ENCODE measurements at regions not wholly inside any gene's neighbourhood (a gene's known extent, or its start where the extent isn't known, plus 50 kb on each side); places are given as distances from the start of the nearest gene placed in this dataset.

GRCh38 chr5:26339576-26339975 lies 698.8 kb downstream of the CDH9 start:
- Mint-ChIP-seq H3K4me1 (ENCODE audit: low read depth, unreplicated experiment) (no peaks in the 10 kb centered on the region), H3K27me3 (ENCODE audit: low read depth, unreplicated experiment) (no peaks in the 10 kb centered on the region), H3K27ac (ENCODE audit: unreplicated experiment) (no peak overlapping the region), H3K36me3 (ENCODE audit: low read depth, unreplicated experiment) (no peaks in the 10 kb centered on the region), H3K9me3 (ENCODE audit: unreplicated experiment) (peaks cover 4% of the 10 kb centered on the region), H3K4me3 (ENCODE audit: unreplicated experiment) (no peak overlapping the region)
- no peaks in the 10 kb centered on the region for H3K27me3 ChIP-seq (ENCODE audit: insufficient read depth, low read length)
- FAIRE-seq (no peak), DNase-seq (ENCODE audit: low read depth) (no peak)
- H3K36me3 ChIP-seq (ENCODE audit: insufficient read depth, low read length) = no peaks in the 10 kb centered on the region
- no peak overlapping the region for H3K4me2 ChIP-seq (ENCODE audit: low read length)
- H3K9ac ChIP-seq (ENCODE audit: low read length) = no peak overlapping the region
- H3K9me3 ChIP-seq (ENCODE audit: insufficient read depth, low read depth, low read length) = no peaks in the 10 kb centered on the region
- H3K4me1 ChIP-seq (ENCODE audit: insufficient read depth, low read length) = no peaks in the 10 kb centered on the region
- H3K4me3 ChIP-seq (ENCODE audit: insufficient read depth, low read depth, low read length) = no peak overlapping the region
- no peaks in the 10 kb centered on the region for H4K20me1 ChIP-seq (ENCODE audit: insufficient read depth, low read length)
- H2AFZ ChIP-seq (ENCODE audit: low read depth, low read length) = no peak overlapping the region
- H3K79me2 ChIP-seq (ENCODE audit: insufficient read depth, low read length) = no peaks in the 10 kb centered on the region
- TF ChIP-seq CTCF (IDR thresholded peaks at IDR 0.05; ENCODE audit: insufficient read depth, low read depth, low read length) = no peak
- TF ChIP-seq EZH2 (IDR thresholded peaks at IDR 0.05; ENCODE audit: insufficient read depth, low read length) = no peak
- no peak overlapping the region for H3K27ac ChIP-seq (ENCODE audit: low read depth, low read length)

- no peaks in the 10 kb centered on the region for H3K4me1 ChIP-seq (ENCODE audit: insufficient read depth, low read length)
- FAIRE-seq (no peak), DNase-seq (ENCODE audit: low read depth) (no peak)
- H3K79me2 ChIP-seq (ENCODE audit: insufficient read depth, low read length) = no peaks in the 10 kb centered on the region
- H3K4me2 ChIP-seq (ENCODE audit: low read length) = no peak overlapping the region
- H3K27ac Mint-ChIP-seq (ENCODE audit: unreplicated experiment) = no peak overlapping the region
- no peaks in the 10 kb centered on the region for H3K27me3 Mint-ChIP-seq (ENCODE audit: low read depth, unreplicated experiment)
- H3K9me3 Mint-ChIP-seq (ENCODE audit: unreplicated experiment) = no peaks in the 10 kb centered on the region
- H3K4me1 Mint-ChIP-seq (ENCODE audit: low read depth, unreplicated experiment) = no peaks in the 10 kb centered on the region
- no peak overlapping the region for H3K4me3 Mint-ChIP-seq (ENCODE audit: unreplicated experiment)
- no peaks in the 10 kb centered on the region for H4K20me1 ChIP-seq (ENCODE audit: insufficient read depth, low read length)
- no peak overlapping the region for H3K27ac ChIP-seq (ENCODE audit: low read depth, low read length)
- TF ChIP-seq EZH2 (IDR thresholded peaks at IDR 0.05; ENCODE audit: insufficient read depth, low read length) (no peak), CTCF (IDR thresholded peaks at IDR 0.05; ENCODE audit: insufficient read depth, low read depth, low read length) (peak; percentile 34)
- H3K36me3 Mint-ChIP-seq (ENCODE audit: low read depth, unreplicated experiment) = no peaks in the 10 kb centered on the region
- H3K36me3 ChIP-seq (ENCODE audit: insufficient read depth, low read length) = no peaks in the 10 kb centered on the region
- H3K4me3 ChIP-seq (ENCODE audit: insufficient read depth, low read depth, low read length) = no peak overlapping the region
- no peak overlapping the region for H3K9ac ChIP-seq (ENCODE audit: low read length)
- H2AFZ ChIP-seq (ENCODE audit: low read depth, low read length) = no peak overlapping the region
- H3K27me3 ChIP-seq (ENCODE audit: insufficient read depth, low read length) = no peaks in the 10 kb centered on the region
- H3K9me3 ChIP-seq (ENCODE audit: insufficient read depth, low read depth, low read length) = no peaks in the 10 kb centered on the region
Measured at GRCh38 chr5:26329562-26330189, 708.7 kb downstream of the CDH9 start.

GRCh38 chr5:26326153-26326759 lies 712.1 kb downstream of the CDH9 start:
- no peak overlapping the region for H3K4me3 Mint-ChIP-seq (ENCODE audit: unreplicated experiment)

More at GRCh38 chr5:26326153-26326759, 712.1 kb downstream of the CDH9 start:
- Mint-ChIP-seq H3K4me1 (ENCODE audit: low read depth, unreplicated experiment) (no peaks in the 10 kb centered on the region), H3K27ac (ENCODE audit: unreplicated experiment) (no peak overlapping the region), H3K9me3 (ENCODE audit: unreplicated experiment) (no peaks in the 10 kb centered on the region), H3K27me3 (ENCODE audit: low read depth, unreplicated experiment) (no peaks in the 10 kb centered on the region), H3K36me3 (ENCODE audit: low read depth, unreplicated experiment) (no peaks in the 10 kb centered on the region)
- H3K36me3 ChIP-seq (ENCODE audit: insufficient read depth, low read length) = no peaks in the 10 kb centered on the region
- no peak overlapping the region for H2AFZ ChIP-seq (ENCODE audit: low read depth, low read length)
- H3K9ac ChIP-seq (ENCODE audit: low read length) = no peak overlapping the region
- FAIRE-seq = no peak
- no peak overlapping the region for H3K4me3 ChIP-seq (ENCODE audit: insufficient read depth, low read depth, low read length)
- H3K27me3 ChIP-seq (ENCODE audit: insufficient read depth, low read length) = no peaks in the 10 kb centered on the region
- TF ChIP-seq CTCF (IDR thresholded peaks at IDR 0.05; ENCODE audit: insufficient read depth, low read depth, low read length) = no peak
- no peak for TF ChIP-seq EZH2 (IDR thresholded peaks at IDR 0.05; ENCODE audit: insufficient read depth, low read length)
- no peak for DNase-seq (ENCODE audit: low read depth)
- no peak overlapping the region for H3K27ac ChIP-seq (ENCODE audit: low read depth, low read length)
- no peak overlapping the region for H3K4me2 ChIP-seq (ENCODE audit: low read length)
- no peaks in the 10 kb centered on the region for H3K79me2 ChIP-seq (ENCODE audit: insufficient read depth, low read length)
- peaks cover 5% of the 10 kb centered on the region for H3K9me3 ChIP-seq (ENCODE audit: insufficient read depth, low read depth, low read length)
- H4K20me1 ChIP-seq (ENCODE audit: insufficient read depth, low read length) = no peaks in the 10 kb centered on the region
- no peaks in the 10 kb centered on the region for H3K4me1 ChIP-seq (ENCODE audit: insufficient read depth, low read length)

All from astrocyte (in vitro differentiated cells and primary cell).